Spleen (tissue), 11 donors: ENCODE measurements at regions not wholly inside any gene's neighbourhood (a gene's known extent, or its start where the extent isn't known, plus 50 kb on each side); places are given as distances from the start of the nearest gene placed in this dataset.

ENCODE experiments used
- DNase-seq: peaks from one replicate; pipeline ENCODE4 v3.0.0-alpha.2; 2020
- H3K27ac ChIP-seq, 8 donors: fragments of 200-600 bp; sonication (generic) in 7 of 8; 1 replicate in 4 of 8; 2 replicates in 4 of 8; pipeline versions ENCODE4 v1.5.0 to v1.8.0; 2016 to 2021; ENCODE audit warnings: inconsistent platforms in 4 of 8, mild to moderate bottlenecking in 4 of 8, moderate library complexity in 1 of 8
- H3K27me3 ChIP-seq, 7 donors: fragments of 200-600 bp; sonication (generic) in 6 of 7; replicated peaks in 1 of 7; 1 replicate in 4 of 7; 2 replicates in 3 of 7; pipeline versions ENCODE4 v1.5.0 to v1.8.0; 2016 to 2021; ENCODE audit warnings: inconsistent platforms in 3 of 7, mild to moderate bottlenecking in 1 of 7
- H3K36me3 ChIP-seq, 6 donors: fragments of 200-600 bp; sonication (generic) in 5 of 6; 1 replicate in 4 of 6; 2 replicates in 2 of 6; pipeline versions ENCODE4 v1.5.0 to v1.8.0; 2016 to 2021; ENCODE audit warnings: inconsistent platforms in 2 of 6
- H3K4me1 ChIP-seq, 6 donors: fragments of 200-600 bp; sonication (generic) in 5 of 6; 1 replicate in 3 of 6; 2 replicates in 3 of 6; pipeline versions ENCODE4 v1.5.0 to v1.8.0; 2016 to 2021; ENCODE audit warnings: inconsistent platforms in 3 of 6
- H3K4me3 ChIP-seq, 8 donors: fragments of 200-600 bp; sonication (generic) in 7 of 8; 1 replicate in 4 of 8; 2 replicates in 4 of 8; pipeline versions ENCODE4 v1.5.0 to v1.8.0; 2016 to 2021; ENCODE audit warnings: inconsistent platforms in 4 of 8, mild to moderate bottlenecking in 4 of 8, moderate library complexity in 2 of 8
- H3K9me3 ChIP-seq, 8 donors: fragments of 200-600 bp; sonication (generic) in 7 of 8; 1 replicate in 4 of 8; 2 replicates in 4 of 8; pipeline versions ENCODE4 v1.5.0 to v1.8.0; 2016 to 2021; ENCODE audit warnings: inconsistent platforms in 4 of 8
- CTCF ChIP-seq, 11 experiments: fragments of 200-600 bp in 7 of 11; fragments of 450-650 bp in 4 of 11; sonication (generic) in 4 of 11; IDR thresholded peaks in 8 of 11; conservative IDR thresholded peaks in 3 of 11; 1 replicate in 7 of 11; 2 replicates in 4 of 11; pipeline versions ENCODE4 v1.4.0 to v1.8.0; 2016 to 2021; ENCODE audit warnings: antibody characterized with exemption in 11 of 11, inconsistent platforms in 4 of 11, mild to moderate bottlenecking in 1 of 11
- POLR2A ChIP-seq, 3 donors: fragments of 450-650 bp; IDR thresholded peaks; one replicate each; pipeline ENCODE4 v1.5.1; 2017; ENCODE audit warnings: antibody characterized with exemption in 3 of 3, mild to moderate bottlenecking in 1 of 3
- POLR2AphosphoS5 ChIP-seq, 3 donors: sonication (generic); formaldehyde crosslinking; IDR thresholded peaks; one replicate each; pipeline ENCODE4 v1.5.1; 2017; ENCODE audit warnings: antibody characterized with exemption in 3 of 3
- WGBS, 5 donors: extraction: QIAGEN DNeasy Blood & Tissue Kit in 3 of 5; methylation state at CpG; one replicate each; pipeline versions ENCODE4 v1.1.5 to v1.1.7; 2013 to 2018; 5-methylcytosine and 5-hydroxymethylcytosine counted together
- intact Hi-C: fragments of 100-400 bp; cut with DNase I; formaldehyde crosslinking; loops from one replicate; pipeline ENCODE4 v1.15.0; 2023; ENCODE audit warnings: low total_unique reads
- donor health status: healthy with polysubstance abuse.
- donor health status: DM: no; HTN: no; CAD: no; lungs with moderate emphysema.
- donor health status: DM: no; HTN: no; CAD: no.
- donor health status: Bipolar disorder and iron deficiency.
- donor health status: healthy.
- donor health status: DM: no; HTN: no; CAD: no.
- donor health status: DM: yes; HTN: yes; CAD: no.

GRCh38 chr3:87361956-87362355 is 85.6 kb upstream of the POU1F1 start:
- intact Hi-C loops, result no loop called here
- no peaks in the 10 kb centered on the region for H3K27me3 ChIP-seq
- TF ChIP-seq POLR2A (IDR thresholded peaks at IDR 0.05), result no peak
- TF ChIP-seq POLR2AphosphoS5 (IDR thresholded peaks at IDR 0.05), result no peak
- TF ChIP-seq CTCF (IDR thresholded peaks at IDR 0.05 in 8 of 11, conservative IDR thresholded peaks at IDR 0.05 in 3 of 11), result no peak
- no peak overlapping the region for H3K27ac ChIP-seq
- no peaks in the 10 kb centered on the region for H3K4me1 ChIP-seq
- WGBS, 5 donors, result 80 to 88% (median 88%) methylated on average over 1 of the region's 1 CpG
- no peak for DNase-seq
- no peak overlapping the region for H3K4me3 ChIP-seq
- H3K36me3 ChIP-seq, result no peaks in the 10 kb centered on the region
- no peaks in the 10 kb centered on the region for H3K9me3 ChIP-seq

DNA sequence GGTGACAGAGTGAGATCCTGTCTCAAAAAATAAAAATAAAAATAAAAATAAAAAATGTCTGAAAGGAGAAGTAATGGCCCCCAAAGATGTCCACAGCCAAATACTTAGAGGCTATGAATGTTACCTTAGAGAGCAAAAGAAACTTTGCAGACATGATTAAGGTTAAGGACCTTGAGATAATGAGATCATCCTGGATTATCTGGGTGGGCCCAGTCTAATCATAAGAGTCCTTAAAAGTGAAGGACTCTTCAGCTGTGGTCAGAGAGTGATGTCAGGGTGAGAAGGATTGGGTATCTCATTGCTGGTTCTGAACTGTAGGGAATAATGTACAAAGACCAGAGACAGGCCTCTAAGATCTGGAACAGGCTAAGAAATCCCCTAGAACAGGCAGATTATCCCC is 84.9 kb upstream of the POU1F1 start:
- Histone ChIP-seq H3K36me3 (no peaks in the 10 kb centered on the region), H3K27ac (no peak overlapping the region), H3K4me1 (no peaks in the 10 kb centered on the region), H3K27me3 (no peaks in the 10 kb centered on the region), H3K4me3 (no peak overlapping the region), H3K9me3 (no peaks in the 10 kb centered on the region)
- intact Hi-C loops, result no loop called here
- TF ChIP-seq CTCF (IDR thresholded peaks at IDR 0.05 in 8 of 11, conservative IDR thresholded peaks at IDR 0.05 in 3 of 11), result no peak
- TF ChIP-seq POLR2A (IDR thresholded peaks at IDR 0.05), result no peak
- no peak for TF ChIP-seq POLR2AphosphoS5 (IDR thresholded peaks at IDR 0.05)
- no peak for DNase-seq

DNA sequence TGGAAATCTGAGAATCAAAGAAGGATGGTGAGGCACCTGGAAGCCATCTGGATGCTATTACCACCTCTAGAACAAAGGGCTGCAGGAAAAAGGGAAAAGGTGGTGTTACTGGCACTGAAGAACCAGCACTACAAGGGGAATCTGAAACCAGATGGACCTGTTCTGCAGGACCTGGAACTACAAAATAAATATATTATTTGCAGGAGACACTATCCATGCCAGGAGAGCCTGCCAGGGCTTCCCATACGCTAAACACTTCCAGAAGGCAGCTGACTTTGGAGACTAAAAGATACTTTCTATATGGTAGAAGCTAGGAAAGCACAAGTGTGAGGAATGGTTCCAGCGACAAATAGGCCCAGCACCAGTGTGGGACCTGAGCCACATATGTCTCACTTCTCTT is 83.4 kb upstream of the POU1F1 start:
- TF ChIP-seq POLR2AphosphoS5 (IDR thresholded peaks at IDR 0.05), result no peak
- TF ChIP-seq CTCF (IDR thresholded peaks at IDR 0.05 in 8 of 11, conservative IDR thresholded peaks at IDR 0.05 in 3 of 11), result no peak
- no peak for TF ChIP-seq POLR2A (IDR thresholded peaks at IDR 0.05)
- H3K4me3 ChIP-seq, result no peak overlapping the region
- no peaks in the 10 kb centered on the region for H3K9me3 ChIP-seq
- DNase-seq, result no peak
- no peaks in the 10 kb centered on the region for H3K4me1 ChIP-seq
- no peaks in the 10 kb centered on the region for H3K36me3 ChIP-seq
- no peak overlapping the region for H3K27ac ChIP-seq
- no peaks in the 10 kb centered on the region for H3K27me3 ChIP-seq
- whole genome bisulfite sequencing, 5 donors, result 78 to 94% (median 86%) methylated on average over 2 of the region's 2 CpGs
- intact Hi-C loops, result no loop called here

- 78 to 86% (median 82%) methylated on average over 4 of the region's 4 CpGs for WGBS, 5 donors
- H3K9me3 ChIP-seq, result no peaks in the 10 kb centered on the region
- no peak overlapping the region for H3K4me3 ChIP-seq
- intact Hi-C loops, result no loop called here
- no peaks in the 10 kb centered on the region for H3K27me3 ChIP-seq
- no peak for DNase-seq
- H3K36me3 ChIP-seq, result no peaks in the 10 kb centered on the region
- no peak overlapping the region for H3K27ac ChIP-seq
- TF ChIP-seq CTCF (IDR thresholded peaks at IDR 0.05 in 8 of 11, conservative IDR thresholded peaks at IDR 0.05 in 3 of 11) (no peak), POLR2A (IDR thresholded peaks at IDR 0.05) (no peak), POLR2AphosphoS5 (IDR thresholded peaks at IDR 0.05) (no peak)
- no peaks in the 10 kb centered on the region for H3K4me1 ChIP-seq
Measured at GRCh38 chr3:87359025-87359424, 82.6 kb upstream of the POU1F1 start.
